Liver (tissue), 8 donors: ENCODE measurements at regions not wholly inside any gene's neighbourhood (a gene's known extent, or its start where the extent isn't known, plus 50 kb on each side); places are given as distances from the start of the nearest gene placed in this dataset.

ENCODE experiments used
- DNase-seq: peaks from one replicate; pipeline ENCODE4 v3.0.0-alpha.2; 2017; ENCODE audit warnings: low spot score
- H3K27ac ChIP-seq, 2 donors: one replicate each; pipeline ENCODE4 v1.7.0; 2013; ENCODE audit warnings: inconsistent platforms in 2 of 2, low read length in 2 of 2, control low read depth in 1 of 2, low read depth in 1 of 2, mild to moderate bottlenecking in 1 of 2
- H3K27me3 ChIP-seq, 4 donors: one replicate each; pipeline versions ENCODE4 v1.6.1 to v1.7.0; 2013; ENCODE audit warnings: low read length in 3 of 4, inconsistent platforms in 1 of 4, mild to moderate bottlenecking in 1 of 4, moderate library complexity in 1 of 4; ENCODE audit not compliant: control insufficient read depth in 4 of 4, insufficient read depth in 4 of 4
- H3K36me3 ChIP-seq, 4 donors: one replicate each; pipeline versions ENCODE4 v1.6.1 to v1.7.0; 2013; ENCODE audit warnings: low read length in 3 of 4, mild to moderate bottlenecking in 3 of 4, low read depth in 1 of 4, moderate library complexity in 1 of 4; ENCODE audit not compliant: control insufficient read depth in 4 of 4, insufficient read depth in 3 of 4
- H3K4me1 ChIP-seq, 4 donors: one replicate each; pipeline versions ENCODE4 v1.6.1 to v1.7.0; 2013; ENCODE audit warnings: low read length in 3 of 4, mild to moderate bottlenecking in 3 of 4, moderate library complexity in 1 of 4; ENCODE audit not compliant: control insufficient read depth in 4 of 4, insufficient read depth in 4 of 4
- H3K4me3 ChIP-seq, 3 donors: one replicate each; pipeline versions ENCODE4 v1.6.1 to v1.7.0; 2013; ENCODE audit warnings: low read length in 3 of 3, control low read depth in 1 of 3, low read depth in 1 of 3, mild to moderate bottlenecking in 1 of 3
- H3K9ac ChIP-seq, 2 donors: one replicate each; pipeline ENCODE4 v1.7.0; 2013; ENCODE audit warnings: low read length in 2 of 2, mild to moderate bottlenecking in 2 of 2, moderate library complexity in 2 of 2, control low read depth in 1 of 2, low read depth in 1 of 2
- H3K9me3 ChIP-seq, 4 donors: one replicate each; pipeline versions ENCODE4 v1.6.1 to v1.7.0; 2013; ENCODE audit warnings: low read length in 3 of 4; ENCODE audit not compliant: control insufficient read depth in 4 of 4
- EGR1 ChIP-seq, 2 donors: IDR thresholded peaks; 2 replicates each; pipeline ENCODE4 v1.6.1; 2016 to 2018; ENCODE audit warnings: antibody characterized with exemption in 2 of 2, low read depth in 2 of 2
- FOXA1 ChIP-seq: IDR thresholded peaks from 2 replicates; pipeline ENCODE4 v1.6.1; 2016; ENCODE audit warnings: antibody characterized with exemption
- FOXA2 ChIP-seq: IDR thresholded peaks from 2 replicates; pipeline ENCODE4 v1.6.1; 2016; ENCODE audit warnings: antibody characterized with exemption
- GABPA ChIP-seq, 2 donors: IDR thresholded peaks in 1 of 2; conservative IDR thresholded peaks in 1 of 2; 2 replicates each; pipeline ENCODE4 v1.6.1; 2016; ENCODE audit warnings: antibody characterized with exemption in 2 of 2, mild to moderate bottlenecking in 1 of 2, moderate library complexity in 1 of 2
- HNF4A ChIP-seq, 2 donors: conservative IDR thresholded peaks; 2 replicates each; pipeline ENCODE4 v1.6.1; 2016; ENCODE audit warnings: antibody characterized with exemption in 2 of 2, mild to moderate bottlenecking in 2 of 2
- HNF4G ChIP-seq: IDR thresholded peaks from 2 replicates; pipeline ENCODE4 v1.6.1; 2016; ENCODE audit warnings: antibody characterized with exemption
- JUND ChIP-seq, 2 donors: IDR thresholded peaks; 2 replicates each; pipeline ENCODE4 v1.6.1; 2016; ENCODE audit warnings: antibody characterized with exemption in 2 of 2
- NR2F2 ChIP-seq: IDR thresholded peaks from 2 replicates; pipeline ENCODE4 v1.6.1; 2016; ENCODE audit warnings: antibody characterized with exemption
- RAD21 ChIP-seq, 2 donors: IDR thresholded peaks; 2 replicates each; pipeline ENCODE4 v1.6.1; 2016; ENCODE audit warnings: antibody characterized with exemption in 2 of 2, mild to moderate bottlenecking in 2 of 2
- RXRA ChIP-seq, 2 donors: IDR thresholded peaks; 2 replicates each; pipeline ENCODE4 v1.6.1; 2017 to 2018; ENCODE audit warnings: antibody characterized with exemption in 2 of 2, mild to moderate bottlenecking in 1 of 2
- TAF1 ChIP-seq: conservative IDR thresholded peaks from 2 replicates; pipeline ENCODE4 v1.6.1; 2016; ENCODE audit warnings: antibody characterized with exemption, mild to moderate bottlenecking
- WGBS: extraction: QIAGEN DNeasy Blood & Tissue Kit; methylation state at CpG from one replicate; pipeline ENCODE4 v1.1.7; 2013; 5-methylcytosine and 5-hydroxymethylcytosine counted together
- TF ChIP-seq, protein P1 (sequence below): IDR thresholded peaks from 2 replicates; pipeline ENCODE4 v1.6.1; 2016; ENCODE audit warnings: antibody characterized with exemption
- TF ChIP-seq, protein P2 (sequence below): fragments of 150-350 bp; IDR thresholded peaks from 2 replicates; pipeline ENCODE4 v1.5.1; 2017; ENCODE audit warnings: improper control_type of control experiment, low read depth, low read length; ENCODE audit not compliant: missing input control
- TF ChIP-seq, protein P3 (sequence below): IDR thresholded peaks from 2 replicates; pipeline ENCODE4 v1.6.1; 2016; ENCODE audit warnings: antibody characterized with exemption
- TF ChIP-seq, protein P4 (sequence below): IDR thresholded peaks from 2 replicates; pipeline ENCODE4 v1.6.1; 2016; ENCODE audit warnings: antibody characterized with exemption
- TF ChIP-seq, protein P5 (sequence below): IDR thresholded peaks from 2 replicates; pipeline ENCODE4 v1.6.1; 2016; ENCODE audit warnings: antibody characterized with exemption, mild to moderate bottlenecking
- donor health status: healthy.
- donor health status: healthy.
- donor health status: healthy.
- donor health status: healthy.
- donor health status: healthy.

- DNase-seq: no peak
- no peaks in the 10 kb centered on the region for H3K9me3 ChIP-seq
- TF ChIP-seq RXRA (IDR thresholded peaks at IDR 0.05): no peak
- no peak for TF ChIP-seq HNF4A (conservative IDR thresholded peaks at IDR 0.05)
- TF ChIP-seq, protein P1, sequence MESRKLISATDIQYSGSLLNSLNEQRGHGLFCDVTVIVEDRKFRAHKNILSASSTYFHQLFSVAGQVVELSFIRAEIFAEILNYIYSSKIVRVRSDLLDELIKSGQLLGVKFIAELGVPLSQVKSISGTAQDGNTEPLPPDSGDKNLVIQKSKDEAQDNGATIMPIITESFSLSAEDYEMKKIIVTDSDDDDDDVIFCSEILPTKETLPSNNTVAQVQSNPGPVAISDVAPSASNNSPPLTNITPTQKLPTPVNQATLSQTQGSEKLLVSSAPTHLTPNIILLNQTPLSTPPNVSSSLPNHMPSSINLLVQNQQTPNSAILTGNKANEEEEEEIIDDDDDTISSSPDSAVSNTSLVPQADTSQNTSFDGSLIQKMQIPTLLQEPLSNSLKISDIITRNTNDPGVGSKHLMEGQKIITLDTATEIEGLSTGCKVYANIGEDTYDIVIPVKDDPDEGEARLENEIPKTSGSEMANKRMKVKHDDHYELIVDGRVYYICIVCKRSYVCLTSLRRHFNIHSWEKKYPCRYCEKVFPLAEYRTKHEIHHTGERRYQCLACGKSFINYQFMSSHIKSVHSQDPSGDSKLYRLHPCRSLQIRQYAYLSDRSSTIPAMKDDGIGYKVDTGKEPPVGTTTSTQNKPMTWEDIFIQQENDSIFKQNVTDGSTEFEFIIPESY: no peak
- no peak for TF ChIP-seq NR2F2
- no peak for TF ChIP-seq FOXA2
- TF ChIP-seq, protein P2, sequence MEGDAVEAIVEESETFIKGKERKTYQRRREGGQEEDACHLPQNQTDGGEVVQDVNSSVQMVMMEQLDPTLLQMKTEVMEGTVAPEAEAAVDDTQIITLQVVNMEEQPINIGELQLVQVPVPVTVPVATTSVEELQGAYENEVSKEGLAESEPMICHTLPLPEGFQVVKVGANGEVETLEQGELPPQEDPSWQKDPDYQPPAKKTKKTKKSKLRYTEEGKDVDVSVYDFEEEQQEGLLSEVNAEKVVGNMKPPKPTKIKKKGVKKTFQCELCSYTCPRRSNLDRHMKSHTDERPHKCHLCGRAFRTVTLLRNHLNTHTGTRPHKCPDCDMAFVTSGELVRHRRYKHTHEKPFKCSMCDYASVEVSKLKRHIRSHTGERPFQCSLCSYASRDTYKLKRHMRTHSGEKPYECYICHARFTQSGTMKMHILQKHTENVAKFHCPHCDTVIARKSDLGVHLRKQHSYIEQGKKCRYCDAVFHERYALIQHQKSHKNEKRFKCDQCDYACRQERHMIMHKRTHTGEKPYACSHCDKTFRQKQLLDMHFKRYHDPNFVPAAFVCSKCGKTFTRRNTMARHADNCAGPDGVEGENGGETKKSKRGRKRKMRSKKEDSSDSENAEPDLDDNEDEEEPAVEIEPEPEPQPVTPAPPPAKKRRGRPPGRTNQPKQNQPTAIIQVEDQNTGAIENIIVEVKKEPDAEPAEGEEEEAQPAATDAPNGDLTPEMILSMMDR: no peak
- no peak for TF ChIP-seq FOXA1
- TF ChIP-seq, protein P3, sequence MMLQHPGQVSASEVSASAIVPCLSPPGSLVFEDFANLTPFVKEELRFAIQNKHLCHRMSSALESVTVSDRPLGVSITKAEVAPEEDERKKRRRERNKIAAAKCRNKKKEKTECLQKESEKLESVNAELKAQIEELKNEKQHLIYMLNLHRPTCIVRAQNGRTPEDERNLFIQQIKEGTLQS: no peak
- TF ChIP-seq, protein P4, sequence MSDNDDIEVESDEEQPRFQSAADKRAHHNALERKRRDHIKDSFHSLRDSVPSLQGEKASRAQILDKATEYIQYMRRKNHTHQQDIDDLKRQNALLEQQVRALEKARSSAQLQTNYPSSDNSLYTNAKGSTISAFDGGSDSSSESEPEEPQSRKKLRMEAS: no peak
- no peak for TF ChIP-seq RAD21 (IDR thresholded peaks at IDR 0.05)
- no peak for TF ChIP-seq EGR1 (IDR thresholded peaks at IDR 0.05; ENCODE audit: low read depth in 2 of 2)
- TF ChIP-seq HNF4G: no peak
- TF ChIP-seq, protein P5, sequence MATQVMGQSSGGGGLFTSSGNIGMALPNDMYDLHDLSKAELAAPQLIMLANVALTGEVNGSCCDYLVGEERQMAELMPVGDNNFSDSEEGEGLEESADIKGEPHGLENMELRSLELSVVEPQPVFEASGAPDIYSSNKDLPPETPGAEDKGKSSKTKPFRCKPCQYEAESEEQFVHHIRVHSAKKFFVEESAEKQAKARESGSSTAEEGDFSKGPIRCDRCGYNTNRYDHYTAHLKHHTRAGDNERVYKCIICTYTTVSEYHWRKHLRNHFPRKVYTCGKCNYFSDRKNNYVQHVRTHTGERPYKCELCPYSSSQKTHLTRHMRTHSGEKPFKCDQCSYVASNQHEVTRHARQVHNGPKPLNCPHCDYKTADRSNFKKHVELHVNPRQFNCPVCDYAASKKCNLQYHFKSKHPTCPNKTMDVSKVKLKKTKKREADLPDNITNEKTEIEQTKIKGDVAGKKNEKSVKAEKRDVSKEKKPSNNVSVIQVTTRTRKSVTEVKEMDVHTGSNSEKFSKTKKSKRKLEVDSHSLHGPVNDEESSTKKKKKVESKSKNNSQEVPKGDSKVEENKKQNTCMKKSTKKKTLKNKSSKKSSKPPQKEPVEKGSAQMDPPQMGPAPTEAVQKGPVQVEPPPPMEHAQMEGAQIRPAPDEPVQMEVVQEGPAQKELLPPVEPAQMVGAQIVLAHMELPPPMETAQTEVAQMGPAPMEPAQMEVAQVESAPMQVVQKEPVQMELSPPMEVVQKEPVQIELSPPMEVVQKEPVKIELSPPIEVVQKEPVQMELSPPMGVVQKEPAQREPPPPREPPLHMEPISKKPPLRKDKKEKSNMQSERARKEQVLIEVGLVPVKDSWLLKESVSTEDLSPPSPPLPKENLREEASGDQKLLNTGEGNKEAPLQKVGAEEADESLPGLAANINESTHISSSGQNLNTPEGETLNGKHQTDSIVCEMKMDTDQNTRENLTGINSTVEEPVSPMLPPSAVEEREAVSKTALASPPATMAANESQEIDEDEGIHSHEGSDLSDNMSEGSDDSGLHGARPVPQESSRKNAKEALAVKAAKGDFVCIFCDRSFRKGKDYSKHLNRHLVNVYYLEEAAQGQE: no peak
- no peak for TF ChIP-seq JUND (IDR thresholded peaks at IDR 0.05)
- H3K27ac ChIP-seq: no peak overlapping the region
- no peaks in the 10 kb centered on the region for H3K4me1 ChIP-seq
- H3K9ac ChIP-seq: no peak overlapping the region
- no peaks in the 10 kb centered on the region for H3K27me3 ChIP-seq
- H3K36me3 ChIP-seq: no peaks in the 10 kb centered on the region
- 83% methylated on average over 3 of the region's 3 CpGs for WGBS
- no peak overlapping the region for H3K4me3 ChIP-seq
Observed at GRCh38 chr10:94105226-94105625, 111.5 kb downstream of the PLCE1 start.

DNA sequence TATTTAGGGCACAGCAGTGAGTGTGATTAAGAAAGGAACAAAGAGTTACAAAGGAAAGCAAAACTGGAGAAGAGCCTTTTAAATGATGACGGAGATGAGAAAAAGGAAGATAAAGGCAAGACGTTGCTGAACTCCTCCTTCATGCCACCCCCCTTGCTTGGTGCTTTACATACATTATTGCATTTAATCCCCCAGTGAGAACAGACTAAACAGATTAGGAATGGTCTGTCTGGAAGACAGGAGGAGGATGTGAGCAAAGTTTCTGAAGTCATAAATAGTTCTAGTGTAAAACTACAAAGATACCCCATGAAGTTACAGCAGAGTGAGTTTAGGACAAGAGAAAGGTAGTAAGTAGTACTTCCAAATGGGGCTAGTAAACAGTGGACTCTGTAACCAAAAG is 113.5 kb downstream of the PLCE1 start:
- no peaks in the 10 kb centered on the region for H3K4me1 ChIP-seq
- H3K9me3 ChIP-seq: no peaks in the 10 kb centered on the region
- H3K27me3 ChIP-seq: no peaks in the 10 kb centered on the region
- H3K9ac ChIP-seq: no peak overlapping the region
- no peak overlapping the region for H3K4me3 ChIP-seq
- no peak for DNase-seq
- 40% methylated on average over 2 of the region's 2 CpGs for WGBS
- no peak for TF ChIP-seq RAD21 (IDR thresholded peaks at IDR 0.05)
- no peak for TF ChIP-seq TAF1
- no peak for TF ChIP-seq EGR1 (IDR thresholded peaks at IDR 0.05; ENCODE audit: low read depth in 2 of 2)
- TF ChIP-seq, protein P3: no peak
- TF ChIP-seq GABPA (IDR thresholded peaks at IDR 0.05 in 1 of 2, conservative IDR thresholded peaks at IDR 0.05 in 1 of 2): no peak
- TF ChIP-seq HNF4A (conservative IDR thresholded peaks at IDR 0.05): no peak
- TF ChIP-seq, protein P5: no peak
- no peak overlapping the region for H3K27ac ChIP-seq
- H3K36me3 ChIP-seq: no peaks in the 10 kb centered on the region
